ENCODE measurements at regions not wholly inside any gene's neighbourhood (a gene's known extent, or its start where the extent isn't known, plus 50 kb on each side); places are given as distances from the start of the nearest gene placed in this dataset.

DNA sequence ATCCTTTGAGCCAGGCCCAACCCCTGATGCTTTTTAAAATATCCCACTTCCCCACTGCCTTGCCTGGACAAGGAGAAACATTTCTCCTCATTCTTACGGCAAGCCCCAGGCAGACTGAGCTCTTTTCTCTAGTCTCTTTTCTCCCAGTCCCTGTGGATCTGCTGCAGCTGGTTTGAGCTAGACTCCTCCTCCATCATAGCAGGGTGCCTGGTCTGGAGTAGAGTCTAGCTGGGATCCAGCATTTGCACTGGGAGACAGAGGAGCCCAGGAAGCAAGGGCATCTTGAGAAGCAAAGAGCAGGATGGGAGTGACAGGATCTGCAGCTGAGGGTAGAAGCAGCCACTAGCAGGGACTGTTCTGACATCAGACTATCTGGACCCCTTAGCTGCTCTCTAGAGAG lies 562.3 kb upstream of the COBL start:
- H3K4me1 Mint-ChIP-seq (ENCODE audit: low read depth, unreplicated experiment): no peaks in the 10 kb centered on the region
- H3K9me3 ChIP-seq (ENCODE audit: insufficient read depth, low read depth, low read length): no peaks in the 10 kb centered on the region
- no peaks in the 10 kb centered on the region for H3K27me3 ChIP-seq (ENCODE audit: insufficient read depth, low read length)
- no peak for TF ChIP-seq EZH2 (IDR thresholded peaks at IDR 0.05; ENCODE audit: insufficient read depth, low read length)
- TF ChIP-seq, protein P1, sequence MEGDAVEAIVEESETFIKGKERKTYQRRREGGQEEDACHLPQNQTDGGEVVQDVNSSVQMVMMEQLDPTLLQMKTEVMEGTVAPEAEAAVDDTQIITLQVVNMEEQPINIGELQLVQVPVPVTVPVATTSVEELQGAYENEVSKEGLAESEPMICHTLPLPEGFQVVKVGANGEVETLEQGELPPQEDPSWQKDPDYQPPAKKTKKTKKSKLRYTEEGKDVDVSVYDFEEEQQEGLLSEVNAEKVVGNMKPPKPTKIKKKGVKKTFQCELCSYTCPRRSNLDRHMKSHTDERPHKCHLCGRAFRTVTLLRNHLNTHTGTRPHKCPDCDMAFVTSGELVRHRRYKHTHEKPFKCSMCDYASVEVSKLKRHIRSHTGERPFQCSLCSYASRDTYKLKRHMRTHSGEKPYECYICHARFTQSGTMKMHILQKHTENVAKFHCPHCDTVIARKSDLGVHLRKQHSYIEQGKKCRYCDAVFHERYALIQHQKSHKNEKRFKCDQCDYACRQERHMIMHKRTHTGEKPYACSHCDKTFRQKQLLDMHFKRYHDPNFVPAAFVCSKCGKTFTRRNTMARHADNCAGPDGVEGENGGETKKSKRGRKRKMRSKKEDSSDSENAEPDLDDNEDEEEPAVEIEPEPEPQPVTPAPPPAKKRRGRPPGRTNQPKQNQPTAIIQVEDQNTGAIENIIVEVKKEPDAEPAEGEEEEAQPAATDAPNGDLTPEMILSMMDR (IDR thresholded peaks at IDR 0.05; ENCODE audit: insufficient read depth, low read depth, low read length): no peak
- H3K27ac ChIP-seq (ENCODE audit: low read depth, low read length): no peak overlapping the region
- no peaks in the 10 kb centered on the region for H4K20me1 ChIP-seq (ENCODE audit: insufficient read depth, low read length)
- no peak overlapping the region for H3K4me3 ChIP-seq (ENCODE audit: insufficient read depth, low read depth, low read length)
- no peaks in the 10 kb centered on the region for H3K36me3 ChIP-seq (ENCODE audit: insufficient read depth, low read length)
- no peaks in the 10 kb centered on the region for H3K36me3 Mint-ChIP-seq (ENCODE audit: low read depth, unreplicated experiment)
- no peak overlapping the region for H2AFZ ChIP-seq (ENCODE audit: low read depth, low read length)
- H3K79me2 ChIP-seq (ENCODE audit: insufficient read depth, low read length): no peaks in the 10 kb centered on the region
- H3K4me1 ChIP-seq (ENCODE audit: insufficient read depth, low read length): no peaks in the 10 kb centered on the region
- H3K4me3 Mint-ChIP-seq (ENCODE audit: unreplicated experiment): no peak overlapping the region
- FAIRE-seq: no peak
- no peaks in the 10 kb centered on the region for H3K9me3 Mint-ChIP-seq (ENCODE audit: unreplicated experiment)
- no peak overlapping the region for H3K27ac Mint-ChIP-seq (ENCODE audit: unreplicated experiment)
- no peak overlapping the region for H3K4me2 ChIP-seq (ENCODE audit: low read length)
- no peak for DNase-seq (ENCODE audit: low read depth)
- no peak overlapping the region for H3K9ac ChIP-seq (ENCODE audit: low read length)
- H3K27me3 Mint-ChIP-seq (ENCODE audit: low read depth, unreplicated experiment): no peaks in the 10 kb centered on the region

DNA sequence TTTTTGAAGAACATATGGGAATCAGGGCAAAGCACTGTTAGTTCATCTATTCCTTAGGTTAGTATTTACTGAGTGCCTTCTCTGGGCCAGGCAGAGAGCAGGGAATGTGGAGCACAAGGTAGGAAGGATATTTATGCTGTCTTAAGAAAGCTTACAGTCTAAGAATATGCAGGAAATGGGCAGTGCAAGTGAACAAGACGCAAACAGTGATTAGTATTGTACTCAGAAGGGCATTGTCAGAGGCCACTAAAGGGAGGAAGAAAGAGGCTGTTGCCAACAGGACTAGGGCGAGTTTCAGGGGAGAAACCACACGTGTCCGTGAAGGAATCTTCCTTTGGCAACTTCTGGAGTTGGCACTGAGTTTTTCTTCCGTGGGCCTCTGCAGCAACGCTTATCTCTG lies 552.8 kb upstream of the COBL start:
- Mint-ChIP-seq H3K9me3 (ENCODE audit: unreplicated experiment) (no peaks in the 10 kb centered on the region), H3K4me3 (ENCODE audit: unreplicated experiment) (no peak overlapping the region), H3K4me1 (ENCODE audit: low read depth, unreplicated experiment) (no peaks in the 10 kb centered on the region), H3K27ac (ENCODE audit: unreplicated experiment) (no peak overlapping the region), H3K36me3 (ENCODE audit: low read depth, unreplicated experiment) (no peaks in the 10 kb centered on the region), H3K27me3 (ENCODE audit: low read depth, unreplicated experiment) (no peaks in the 10 kb centered on the region)
- no peak overlapping the region for H2AFZ ChIP-seq (ENCODE audit: low read depth, low read length)
- no peak overlapping the region for H3K4me2 ChIP-seq (ENCODE audit: low read length)
- no peaks in the 10 kb centered on the region for H4K20me1 ChIP-seq (ENCODE audit: insufficient read depth, low read length)
- no peak overlapping the region for H3K9ac ChIP-seq (ENCODE audit: low read length)
- no peaks in the 10 kb centered on the region for H3K27me3 ChIP-seq (ENCODE audit: insufficient read depth, low read length)
- TF ChIP-seq, protein P1 (IDR thresholded peaks at IDR 0.05; ENCODE audit: insufficient read depth, low read depth, low read length): no peak
- TF ChIP-seq EZH2 (IDR thresholded peaks at IDR 0.05; ENCODE audit: insufficient read depth, low read length): no peak
- H3K27ac ChIP-seq (ENCODE audit: low read depth, low read length): no peak overlapping the region
- H3K36me3 ChIP-seq (ENCODE audit: insufficient read depth, low read length): no peaks in the 10 kb centered on the region
- DNase-seq (ENCODE audit: low read depth) (no peak), FAIRE-seq (no peak)
- no peaks in the 10 kb centered on the region for H3K4me1 ChIP-seq (ENCODE audit: insufficient read depth, low read length)
- H3K9me3 ChIP-seq (ENCODE audit: insufficient read depth, low read depth, low read length): no peaks in the 10 kb centered on the region
- no peak overlapping the region for H3K4me3 ChIP-seq (ENCODE audit: insufficient read depth, low read depth, low read length)
- H3K79me2 ChIP-seq (ENCODE audit: insufficient read depth, low read length): no peaks in the 10 kb centered on the region

DNA sequence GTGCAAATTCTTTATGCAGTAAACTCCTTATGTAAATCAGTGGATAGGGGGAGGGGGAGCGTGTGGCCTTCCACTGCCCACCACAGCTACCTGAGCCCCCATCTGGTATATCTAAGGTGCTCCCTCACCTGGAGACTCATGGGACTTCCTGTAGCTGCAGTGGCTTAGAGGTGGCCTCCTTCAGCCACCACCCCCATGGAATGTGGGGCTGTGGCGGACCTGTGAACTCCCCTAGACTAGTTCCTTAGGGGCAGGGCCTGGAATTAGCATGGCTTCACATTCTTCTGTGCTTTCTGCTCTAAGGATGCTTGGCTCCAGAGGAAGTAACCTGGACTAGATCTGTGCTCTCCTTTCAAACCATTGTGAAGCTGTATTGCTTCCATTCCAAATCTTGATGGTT lies 550.5 kb upstream of the COBL start:
- Histone ChIP-seq H3K4me1 (ENCODE audit: insufficient read depth, low read length) (no peaks in the 10 kb centered on the region), H3K9ac (ENCODE audit: low read length) (no peak overlapping the region), H2AFZ (ENCODE audit: low read depth, low read length) (no peak overlapping the region), H4K20me1 (ENCODE audit: insufficient read depth, low read length) (no peaks in the 10 kb centered on the region), H3K79me2 (ENCODE audit: insufficient read depth, low read length) (no peaks in the 10 kb centered on the region), H3K36me3 (ENCODE audit: insufficient read depth, low read length) (no peaks in the 10 kb centered on the region), H3K27me3 (ENCODE audit: insufficient read depth, low read length) (no peaks in the 10 kb centered on the region), H3K27ac (ENCODE audit: low read depth, low read length) (no peak overlapping the region), H3K9me3 (ENCODE audit: insufficient read depth, low read depth, low read length) (no peaks in the 10 kb centered on the region), H3K4me3 (ENCODE audit: insufficient read depth, low read depth, low read length) (no peak overlapping the region), H3K4me2 (ENCODE audit: low read length) (no peak overlapping the region)
- no peaks in the 10 kb centered on the region for H3K27me3 Mint-ChIP-seq (ENCODE audit: low read depth, unreplicated experiment)
- DNase-seq (ENCODE audit: low read depth) (no peak), FAIRE-seq (no peak)
- TF ChIP-seq EZH2 (IDR thresholded peaks at IDR 0.05; ENCODE audit: insufficient read depth, low read length): no peak
- TF ChIP-seq, protein P1 (IDR thresholded peaks at IDR 0.05; ENCODE audit: insufficient read depth, low read depth, low read length): no peak
- H3K27ac Mint-ChIP-seq (ENCODE audit: unreplicated experiment): no peak overlapping the region
- no peaks in the 10 kb centered on the region for H3K36me3 Mint-ChIP-seq (ENCODE audit: low read depth, unreplicated experiment)
- H3K4me1 Mint-ChIP-seq (ENCODE audit: low read depth, unreplicated experiment): no peaks in the 10 kb centered on the region
- H3K4me3 Mint-ChIP-seq (ENCODE audit: unreplicated experiment): no peak overlapping the region
- H3K9me3 Mint-ChIP-seq (ENCODE audit: unreplicated experiment): no peaks in the 10 kb centered on the region

Measured in astrocyte (in vitro differentiated cells and primary cell).